Mucosa of gallbladder (tissue), 1 donor: ENCODE measurements at regions not wholly inside any gene's neighbourhood (a gene's known extent, or its start where the extent isn't known, plus 50 kb on each side); places are given as distances from the start of the nearest gene placed in this dataset.
A peak's percentile ranks its signal among the peaks of the same experiment; 100 is the strongest.
"Not testable (repeated sequence)": the region's sequence is repeated elsewhere in the genome, so short reads cannot be mapped to it uniquely, and the experiment has no call there.

ENCODE experiments used
- DNase-seq: peaks from one replicate; pipeline ENCODE4 v3.0.0-alpha.2; 2020; ENCODE audit warnings: low spot score
- donor health status: DM: no; HTN: no; CAD: no.

DNA sequence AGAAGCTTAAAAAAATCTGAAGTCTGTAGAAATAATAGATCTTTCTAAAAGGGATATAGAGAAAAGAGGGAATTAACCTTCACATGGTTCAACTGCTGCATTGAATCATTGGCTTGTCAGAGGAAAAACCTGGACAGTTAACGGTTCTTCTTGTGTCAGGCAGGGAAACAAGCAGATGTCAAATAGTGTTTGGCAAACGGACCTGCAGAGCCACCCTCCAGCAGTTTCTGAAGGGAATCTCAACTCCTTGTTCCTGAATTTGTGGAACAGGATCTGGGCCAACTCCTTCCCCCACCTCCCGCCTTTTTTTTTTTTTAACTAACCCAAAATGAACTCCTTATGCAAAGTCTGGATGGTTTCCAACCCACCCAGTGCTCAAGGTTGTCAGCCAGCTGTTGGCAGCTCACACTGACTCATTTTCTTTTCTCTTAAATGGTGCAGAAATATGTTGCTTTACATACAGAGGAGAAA is 187.3 kb downstream of the CAND1 start:
- no peak for DNase-seq

DNA sequence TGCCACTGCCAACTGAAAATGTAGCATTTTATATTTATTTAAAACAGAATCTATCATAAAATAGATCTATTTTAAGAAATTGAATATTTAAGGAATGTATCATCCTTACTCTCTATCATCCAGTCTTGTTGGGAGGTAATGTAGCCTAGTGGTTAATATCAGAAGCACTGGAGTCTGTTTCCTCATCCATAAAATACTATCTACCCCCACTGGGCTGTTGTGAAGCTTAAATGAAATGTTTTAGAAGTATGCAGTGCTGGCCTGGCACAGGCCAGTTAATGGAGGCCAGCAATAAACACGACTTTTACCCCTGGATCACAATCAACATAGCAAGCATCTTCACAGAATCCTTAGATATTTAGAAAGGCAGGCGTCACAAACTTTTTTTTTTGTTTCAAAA is 188.0 kb downstream of the CAND1 start:
- DNase-seq, result no peak

- no peak for DNase-seq
Observed at GRCh38 chr12:67457778-67458665, 188.9 kb downstream of the CAND1 start.

DNA sequence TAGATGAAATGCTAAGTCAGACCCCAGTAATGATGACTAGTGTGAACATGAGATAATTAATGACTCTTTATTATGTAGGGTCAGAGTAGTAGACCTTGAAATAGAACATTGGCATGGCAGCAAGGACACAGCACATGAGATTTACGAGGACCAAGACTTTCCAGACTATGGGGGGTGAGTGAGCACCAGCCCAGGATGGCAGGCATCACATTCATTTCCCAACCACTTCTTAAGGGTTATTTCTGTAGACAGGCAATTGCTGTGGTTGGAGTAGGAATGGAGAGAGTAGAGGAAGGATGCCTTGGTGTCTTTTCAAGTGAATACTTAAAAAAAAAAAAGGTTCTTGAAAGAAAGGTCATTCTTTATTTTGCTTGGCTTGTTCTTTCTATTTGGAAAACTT is 189.4 kb upstream of the DYRK2 start:
- no peak for DNase-seq

DNA sequence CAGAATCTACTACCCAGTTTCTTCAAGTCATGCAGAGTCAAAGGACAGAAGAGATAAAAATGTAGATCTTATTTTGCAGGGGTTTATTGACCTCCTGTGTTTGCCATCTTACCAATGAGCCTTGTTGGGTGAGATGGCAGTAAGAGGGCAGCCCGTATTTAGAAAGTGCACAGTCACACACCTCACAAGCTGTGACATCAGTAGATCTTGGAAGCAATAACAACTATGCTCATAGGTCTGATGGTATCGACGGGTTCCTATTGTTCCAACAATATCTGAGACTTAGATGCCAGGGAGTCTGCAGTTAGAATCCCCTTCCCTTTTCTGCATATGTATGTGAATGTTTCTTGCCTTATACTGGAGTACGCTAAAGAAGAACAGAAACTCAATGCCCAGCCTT is 189.0 kb upstream of the DYRK2 start:
- no peak for DNase-seq

DNA sequence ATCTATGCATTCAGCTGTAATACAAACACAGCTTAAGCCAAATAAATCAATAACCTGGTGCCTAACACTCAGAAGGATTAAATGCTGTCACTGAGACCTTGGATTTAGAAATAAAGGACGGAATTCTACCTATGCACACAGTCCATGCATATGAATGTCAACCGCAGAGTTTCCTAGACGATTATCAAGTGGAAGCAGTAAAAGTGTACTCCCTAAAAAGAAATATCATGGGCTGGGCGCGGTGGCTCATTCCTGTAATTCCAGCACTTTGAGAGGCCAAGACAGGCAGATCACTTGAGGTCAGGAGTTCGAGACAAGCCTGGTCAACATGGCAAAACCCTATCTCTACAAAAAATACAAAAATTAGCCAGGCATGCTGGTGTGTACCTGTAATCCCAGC is 188.2 kb upstream of the DYRK2 start:
- no peak for DNase-seq

- peak; percentile 51 for DNase-seq
Observed at GRCh38 chr12:67468549-67469245, 179.8 kb upstream of the DYRK2 start.

- DNase-seq, result no peak
Observed at GRCh38 chr12:67469666-67470065, 178.9 kb upstream of the DYRK2 start.

GRCh38 chr12:67471810-67472209 is 176.7 kb upstream of the DYRK2 start:
- DNase-seq, result no peak

- no peak for DNase-seq
Observed at GRCh38 chr12:67472539-67472938, 176.0 kb upstream of the DYRK2 start.

- DNase-seq, result no peak
Observed at GRCh38 chr12:67474934-67475620, 173.5 kb upstream of the DYRK2 start.

GRCh38 chr12:67475725-67476124 is 172.8 kb upstream of the DYRK2 start:
- DNase-seq, result no peak

GRCh38 chr12:67477681-67478265 is 170.8 kb upstream of the DYRK2 start:
- DNase-seq, result no peak

GRCh38 chr12:67482751-67483661 is 165.5 kb upstream of the DYRK2 start:
- peak; percentile 85 for DNase-seq

DNA sequence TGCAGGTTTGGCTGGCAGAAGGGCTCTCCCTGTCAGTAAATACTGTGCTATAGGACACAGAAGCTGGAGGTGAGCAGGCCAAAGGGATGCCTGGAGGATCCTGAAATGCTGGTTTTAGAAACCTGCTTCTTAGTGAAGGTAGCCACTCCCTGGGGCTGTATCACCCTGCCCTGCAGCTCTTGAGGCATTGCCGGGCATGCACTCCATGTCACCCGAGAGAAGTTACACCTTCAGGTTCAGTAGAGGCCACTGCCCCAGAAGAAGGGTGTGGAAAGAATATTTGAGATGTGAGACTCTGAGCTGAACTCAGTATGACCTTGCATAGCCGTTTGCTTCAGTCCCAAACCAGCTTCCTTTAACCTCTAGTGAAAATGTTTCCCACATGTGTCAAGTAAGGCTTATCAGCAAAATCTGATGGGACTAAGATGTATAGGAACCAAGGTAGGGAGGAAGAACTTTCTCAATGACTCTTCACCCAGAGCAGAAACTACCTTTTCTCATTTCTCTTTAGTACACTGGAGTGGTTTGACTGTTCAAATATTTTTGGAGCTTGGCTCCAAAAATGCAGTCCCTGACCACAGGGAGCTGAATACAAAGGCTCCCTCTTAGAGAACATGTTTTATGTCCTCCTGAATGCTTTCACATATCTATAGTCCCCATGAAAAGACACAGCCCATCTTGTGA is 164.5 kb upstream of the DYRK2 start:
- DNase-seq, result peak; percentile 23

DNA sequence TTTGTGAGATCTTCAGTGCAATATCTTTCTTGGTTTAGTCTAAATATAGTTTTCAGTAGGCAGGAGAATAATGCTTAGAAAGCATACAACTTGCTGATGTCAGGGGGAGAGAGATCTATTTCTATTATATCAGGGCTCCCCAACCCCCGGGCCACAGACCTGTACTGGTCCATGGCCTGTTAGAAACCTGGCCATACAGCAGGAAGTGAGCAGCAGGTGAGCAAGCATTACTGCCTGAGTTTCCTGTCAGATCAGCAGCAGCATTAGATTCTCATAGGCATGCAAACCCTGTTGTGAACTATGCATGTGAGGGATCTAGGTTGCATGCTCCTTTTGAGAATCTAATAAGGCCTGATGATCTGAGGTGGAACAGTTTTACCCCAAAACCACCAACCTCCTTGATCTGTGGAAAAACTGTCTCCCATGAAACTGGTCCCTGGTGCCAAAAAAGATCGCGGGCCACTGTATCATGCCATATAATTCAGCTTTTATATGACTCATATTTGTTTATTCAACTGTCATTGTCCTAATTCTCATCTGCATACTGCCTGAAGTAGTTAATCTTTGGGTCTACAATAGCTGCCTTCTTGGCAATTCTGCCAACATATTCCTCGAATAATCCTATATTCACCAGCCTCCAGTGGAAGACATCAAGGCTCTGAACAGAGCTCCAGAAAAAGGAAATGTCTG is 163.6 kb upstream of the DYRK2 start:
- DNase-seq, result no peak

GRCh38 chr12:67486671-67487070 is 161.9 kb upstream of the DYRK2 start:
- no peak for DNase-seq

- DNase-seq, result not testable (repeated sequence)
Observed at GRCh38 chr12:67488349-67488748, 160.2 kb upstream of the DYRK2 start.

DNA sequence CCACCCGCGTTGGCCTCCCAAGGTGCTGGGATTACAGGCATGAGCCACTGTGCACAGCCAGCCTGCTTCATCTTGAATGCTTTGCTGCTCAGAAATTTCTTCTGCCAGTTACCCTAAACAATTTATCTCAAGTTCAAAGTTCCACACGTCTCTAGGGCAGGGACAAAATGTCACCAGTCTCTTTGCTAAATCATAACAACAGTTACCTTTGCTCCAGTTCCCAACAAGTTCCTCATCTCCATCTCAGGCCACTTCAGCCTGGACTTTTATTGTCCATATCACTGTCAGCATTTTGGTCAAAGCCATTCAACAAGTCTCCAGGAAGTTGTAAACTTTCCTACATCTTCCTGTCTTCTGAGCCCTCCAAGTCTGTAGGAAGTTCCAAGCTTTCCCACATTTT is 159.5 kb upstream of the DYRK2 start:
- DNase-seq, result no peak

DNA sequence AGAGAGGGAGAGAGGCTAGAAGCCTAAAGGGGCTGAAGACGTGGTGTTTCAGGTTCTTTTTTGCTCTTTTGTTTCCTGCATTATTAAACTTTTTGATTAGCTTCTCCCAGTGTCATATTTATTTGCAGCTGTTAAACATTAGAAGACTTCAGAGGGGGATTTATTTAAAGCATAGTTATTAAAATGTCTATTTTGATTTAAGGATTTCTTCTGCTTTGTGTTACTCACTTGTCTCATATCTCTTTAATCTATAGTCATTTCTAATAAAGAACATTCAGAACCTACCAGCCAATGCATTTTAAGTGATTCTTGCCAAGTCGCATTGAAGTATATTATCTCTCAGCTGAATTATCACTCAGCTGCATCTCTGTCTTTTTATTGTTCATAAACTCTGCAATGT is 152.0 kb upstream of the DYRK2 start:
- DNase-seq, result no peak
